Left colon (tissue), 2 donors: ENCODE measurements at regions not wholly inside any gene's neighbourhood (a gene's known extent, or its start where the extent isn't known, plus 50 kb on each side); places are given as distances from the start of the nearest gene placed in this dataset.

Experiments used
- ATAC-seq: fragments of 200-7000 bp; cut with Tn5 transposase; one replicate; pipeline ENCODE4 v1.9.1; 2020; ENCODE audit warnings: mild to moderate bottlenecking, moderate library complexity
- DNase-seq, 2 donors: peaks; one replicate each; pipeline ENCODE4 v3.0.0-alpha.2; 2020
- intact Hi-C, 2 donors: fragments of 100-400 bp; cut with DNase I in 1 of 2; cut with micrococcal nuclease in 1 of 2; formaldehyde crosslinking; loops; one replicate each; pipeline versions ENCODE4 v1.11.2 to v1.14.0; 2022; cut with DNase I, micrococcal nuclease
- donor health status: DM: no; HTN: no; CAD: no.
- donor health status: DM: yes; HTN: yes; CAD: no.

GRCh38 chr2:122478117-122478516, 722.7 kb downstream of the TSN start:
- ATAC-seq: no peak
- DNase-seq: no peak
- intact Hi-C loops: no loop called here

- no peak for DNase-seq
- no peak for ATAC-seq
- intact Hi-C loops: no loop called here
These were observed 723.3 kb downstream of the TSN start for GRCh38 chr2:122478771-122479170.

- no peak for ATAC-seq
- intact Hi-C loops: no loop called here
These were observed 725.2 kb downstream of the TSN start for GRCh38 chr2:122480501-122481243.

GRCh38 chr2:122481244-122481622, 725.8 kb downstream of the TSN start:
- intact Hi-C loops: no loop called here
- ATAC-seq: no peak
- no peak for DNase-seq

More at GRCh38 chr2:122480501-122481243, 725.2 kb downstream of the TSN start:
- no peak for DNase-seq

- DNase-seq: no peak
- intact Hi-C loops: no loop called here
- ATAC-seq: no peak
These were observed 726.3 kb downstream of the TSN start for GRCh38 chr2:122481717-122482116.

DNA sequence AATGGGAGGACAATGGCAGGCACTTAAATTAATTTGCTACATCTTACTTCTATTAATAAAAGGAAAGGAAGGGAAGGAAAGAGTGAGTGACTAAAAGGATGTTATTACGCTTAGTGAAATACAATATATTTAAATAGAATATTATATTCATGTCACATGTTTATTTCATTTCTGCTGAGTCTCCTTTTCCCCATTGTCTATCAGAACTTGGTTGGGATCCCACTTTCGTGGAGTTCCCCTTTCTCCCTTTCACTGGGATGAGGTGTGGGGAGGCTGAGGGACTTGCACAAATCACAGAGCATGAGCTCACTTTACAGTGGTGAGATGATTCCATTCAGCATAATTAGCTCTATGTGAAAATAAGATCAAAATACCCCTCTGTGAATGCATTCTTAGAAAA, 730.6 kb downstream of the TSN start:
- no peak for DNase-seq
- intact Hi-C loops: no loop called here
- no peak for ATAC-seq

DNA sequence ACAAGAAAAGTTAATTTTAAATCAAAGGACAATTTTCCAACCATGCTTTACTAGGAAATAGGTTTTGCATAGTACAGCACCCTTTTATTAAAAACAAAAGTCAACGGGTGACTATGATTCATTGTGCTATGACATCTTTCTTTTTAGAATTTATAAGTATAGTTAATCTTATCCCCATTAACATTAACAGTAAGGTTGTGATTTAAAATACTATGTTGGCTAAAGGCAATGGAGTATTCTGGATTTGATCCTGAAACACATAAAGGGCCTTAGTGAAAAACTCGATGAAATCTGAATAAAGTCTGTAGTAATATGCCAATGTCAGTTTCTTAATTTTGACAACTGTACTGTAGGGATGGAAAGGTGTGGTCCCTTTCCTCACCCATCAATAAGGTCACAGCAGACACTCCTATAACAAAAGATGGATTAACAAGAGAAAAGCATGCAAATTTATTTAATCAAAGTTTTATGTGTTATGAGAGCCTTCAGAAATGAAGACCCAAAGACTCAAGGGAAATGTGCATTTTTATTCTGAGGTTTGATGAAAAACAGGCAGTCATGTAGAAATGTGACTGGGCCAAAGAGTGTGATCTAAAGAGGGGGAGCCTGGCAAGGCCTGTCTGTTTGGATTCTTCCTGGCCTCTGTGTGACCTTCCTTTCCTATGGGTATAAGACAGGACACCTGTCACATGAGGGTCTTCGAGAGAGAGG, 731.4 kb downstream of the TSN start:
- DNase-seq (no peak), ATAC-seq (no peak)
- intact Hi-C loops: no loop called here

DNA sequence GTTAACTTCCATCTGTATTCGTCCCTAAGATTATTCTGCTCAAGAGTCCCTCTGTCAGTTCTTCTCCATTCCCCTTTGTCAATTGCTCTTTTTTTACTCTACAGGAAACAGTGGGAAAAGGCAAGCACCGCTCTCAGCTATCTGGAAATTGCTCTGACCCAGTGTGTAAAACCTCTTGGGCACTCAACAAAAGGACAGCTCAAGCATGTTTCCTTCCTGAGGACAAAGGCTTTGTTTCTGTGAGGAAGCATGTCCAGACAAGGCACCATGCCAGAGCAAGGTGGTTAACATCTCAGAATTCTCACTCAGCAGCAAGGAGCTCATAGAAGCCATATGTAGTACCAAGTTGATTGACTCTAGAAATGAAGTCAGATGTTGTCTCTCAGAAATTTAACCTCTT, 735.6 kb downstream of the TSN start:
- intact Hi-C loops: no loop called here
- DNase-seq (no peak), ATAC-seq (no peak)

GRCh38 chr2:122500316-122501105, 745.1 kb downstream of the TSN start:
- intact Hi-C loops: no loop called here
- DNase-seq: no peak
- no peak for ATAC-seq

DNA sequence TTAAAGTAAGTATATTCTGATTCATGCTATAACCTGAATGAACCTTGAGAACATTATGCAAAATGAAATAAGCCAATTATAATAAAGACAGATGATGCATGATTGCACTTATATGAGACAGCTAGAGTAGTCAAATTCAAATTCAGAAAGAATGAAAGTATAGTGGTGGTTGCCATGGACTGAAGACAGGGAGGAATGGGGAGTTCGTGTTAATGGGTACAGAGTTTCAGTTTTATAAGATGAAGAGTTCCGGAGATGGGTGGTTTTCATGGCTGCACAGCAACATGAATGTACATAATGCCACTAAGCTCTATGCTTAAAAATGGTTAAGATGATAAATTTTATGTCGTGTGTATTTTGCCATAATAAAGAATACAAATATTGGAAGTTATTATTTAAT, 751.2 kb downstream of the TSN start:
- intact Hi-C loops: no loop called here
- no peak for DNase-seq
- no peak for ATAC-seq

DNA sequence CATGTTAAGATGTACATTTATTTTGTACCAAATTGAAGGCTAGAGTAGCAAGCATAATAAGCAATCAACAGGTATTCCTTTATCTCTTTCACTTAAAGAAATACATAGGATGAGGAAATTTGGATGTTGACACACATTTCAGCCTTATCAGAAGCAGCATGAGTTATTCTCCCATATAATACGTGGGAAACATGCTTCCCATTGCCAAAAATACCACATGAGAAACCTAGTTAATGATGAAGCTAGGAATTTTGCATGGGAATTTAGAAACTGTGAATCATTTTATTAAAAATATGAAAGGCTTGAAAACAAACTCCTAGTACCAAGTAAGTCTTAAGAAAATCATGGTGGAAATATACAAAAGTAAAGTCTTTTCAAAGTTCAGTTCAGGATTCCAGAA, 751.8 kb downstream of the TSN start:
- no peak for DNase-seq
- intact Hi-C loops: no loop called here
- no peak for ATAC-seq

DNA sequence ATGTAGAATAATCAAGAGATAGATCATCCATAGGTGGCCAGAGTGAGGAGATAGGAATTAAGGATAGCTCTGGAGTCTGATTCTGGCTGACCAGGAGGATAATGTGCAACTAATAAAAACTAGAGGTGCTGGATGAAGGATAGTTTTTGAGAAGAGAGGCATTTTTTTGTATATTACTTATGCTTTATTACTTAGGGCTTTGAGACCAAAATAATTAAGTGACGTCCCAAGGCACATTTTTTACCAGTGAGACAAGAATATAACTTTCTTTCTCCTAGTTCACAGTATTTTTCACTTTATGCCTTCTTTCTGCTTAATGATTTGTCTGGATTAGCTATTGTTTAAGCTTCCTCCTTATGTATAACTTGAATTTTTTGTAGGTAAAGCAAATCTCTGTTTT, 756.6 kb downstream of the TSN start:
- DNase-seq: no peak
- intact Hi-C loops: no loop called here

DNA sequence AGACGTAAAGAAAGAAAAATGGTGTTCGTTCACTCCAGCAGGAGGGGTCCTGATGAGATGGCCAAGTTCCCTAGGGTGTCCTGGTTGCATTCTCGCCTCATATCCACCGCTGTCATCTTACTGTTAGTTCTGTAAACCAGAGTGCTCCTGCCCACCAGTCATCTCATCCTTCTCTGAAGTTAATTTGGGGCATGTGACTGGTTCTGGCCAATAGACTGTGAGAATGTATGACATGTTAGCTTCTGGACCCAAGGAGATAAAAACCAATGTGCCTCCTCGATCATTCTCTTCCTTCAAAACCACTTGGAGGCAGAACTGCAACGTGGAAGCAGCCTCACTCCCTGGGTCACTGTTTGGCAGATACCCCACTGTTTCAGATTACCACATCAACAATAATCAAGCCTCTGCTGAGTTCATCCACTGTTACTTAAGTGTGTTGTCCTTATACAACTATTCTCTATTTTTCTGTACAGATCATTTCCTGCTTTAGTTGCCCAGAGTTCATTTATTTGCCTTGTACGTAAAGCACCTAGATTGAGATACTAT, 759.1 kb downstream of the TSN start:
- no peak for ATAC-seq
- no peak for DNase-seq
- intact Hi-C loops: no loop called here

More for the DNA sequence above, 756.6 kb downstream of the TSN start:
- ATAC-seq: no peak

GRCh38 chr2:122515731-122516290, 760.4 kb downstream of the TSN start:
- ATAC-seq (no peak), DNase-seq (no peak)
- intact Hi-C loops: no loop called here

GRCh38 chr2:122516775-122517174, 761.3 kb downstream of the TSN start:
- intact Hi-C loops: no loop called here
- DNase-seq (no peak), ATAC-seq (no peak)

DNA sequence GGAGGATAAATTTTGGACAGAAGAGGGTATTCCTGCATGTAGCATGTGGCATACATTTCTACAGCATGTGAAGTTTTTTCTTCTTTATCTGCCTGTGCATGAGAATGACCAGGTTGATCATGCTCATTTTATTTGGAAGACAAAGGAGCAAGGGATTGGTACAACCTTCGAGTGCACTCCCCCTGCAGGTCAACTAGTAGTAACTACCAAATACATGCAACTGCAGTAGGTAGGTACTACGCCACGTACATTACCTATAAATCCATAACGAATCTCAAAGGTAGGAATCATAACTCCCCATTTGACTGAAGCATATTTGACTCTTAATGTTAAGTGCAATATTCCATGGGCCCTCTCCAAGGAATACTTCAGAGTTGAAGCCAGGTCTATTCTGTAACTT, 763.9 kb downstream of the TSN start:
- ATAC-seq: no peak
- DNase-seq: no peak
- intact Hi-C loops: no loop called here

GRCh38 chr2:122519821-122520611, 764.6 kb downstream of the TSN start:
- ATAC-seq (peak; percentile 93), DNase-seq (no peak)
- intact Hi-C loops: no loop called here

DNA sequence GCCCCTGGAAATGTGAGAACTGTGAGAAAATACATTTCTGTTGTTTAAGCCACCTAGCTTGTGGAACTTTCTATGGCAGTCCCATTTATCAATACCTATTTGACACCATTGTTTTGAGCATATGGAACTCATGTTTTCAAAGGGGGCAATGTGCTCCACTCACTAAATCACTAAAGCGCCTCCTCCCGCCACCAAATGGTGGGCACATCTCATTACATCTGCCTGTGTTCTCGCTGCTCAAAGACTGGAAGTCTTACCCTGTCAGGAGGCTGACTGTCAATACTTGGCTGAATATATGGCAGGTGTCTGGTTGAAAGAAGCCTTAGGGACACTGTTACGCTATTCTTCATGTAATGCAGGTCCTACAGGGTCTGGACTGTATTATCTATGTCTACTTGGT, 767.7 kb downstream of the TSN start:
- DNase-seq (no peak), ATAC-seq (no peak)
- intact Hi-C loops: no loop called here

DNA sequence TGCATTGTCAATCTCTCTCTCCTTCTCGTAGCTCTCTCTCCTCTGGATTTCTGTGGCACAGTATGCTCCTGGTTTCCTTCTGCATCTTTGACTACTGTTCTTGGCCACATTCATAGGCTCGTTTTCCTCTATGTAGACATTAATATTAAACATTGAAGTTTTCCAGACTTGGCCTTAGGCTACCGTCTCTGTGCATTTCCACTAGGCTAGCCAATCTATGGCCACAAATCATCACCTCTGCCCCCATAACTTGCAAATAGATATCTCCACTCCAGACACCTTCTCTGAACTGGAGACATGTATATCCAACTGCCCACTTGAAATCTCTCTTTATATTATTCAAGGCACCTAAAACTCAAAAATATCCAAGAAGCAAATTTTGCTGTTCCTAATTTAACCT, 768.5 kb downstream of the TSN start:
- ATAC-seq (no peak), DNase-seq (no peak)
- intact Hi-C loops: no loop called here
